ENCODE measurements at regions not wholly inside any gene's neighbourhood (a gene's known extent, or its start where the extent isn't known, plus 50 kb on each side); places are given as distances from the start of the nearest gene placed in this dataset.

GRCh38 chr1:98546319-98546718 is 115.2 kb upstream of the SNX7 start:
- Mint-ChIP-seq H3K36me3 (no peaks in the 10 kb centered on the region), H3K27ac (no peak overlapping the region), H3K27me3 (ENCODE audit: insufficient read depth, low read depth) (no peaks in the 10 kb centered on the region), H3K9me3 (no peaks in the 10 kb centered on the region), H3K4me3 (no peak overlapping the region), H3K4me1 (peaks cover 2% of the 10 kb centered on the region)
- no peak for TF ChIP-seq EZH2 (IDR thresholded peaks at IDR 0.05)
- no peak for TF ChIP-seq EZH2phosphoT487 (IDR thresholded peaks at IDR 0.05)
- TF ChIP-seq CTCF (IDR thresholded peaks at IDR 0.05): no peak
- no peaks in the 10 kb centered on the region for H4K20me1 ChIP-seq (ENCODE audit: low read depth)
- no peaks in the 10 kb centered on the region for H3K36me3 ChIP-seq
- H3K27me3 ChIP-seq: no peaks in the 10 kb centered on the region
- no peak overlapping the region for H3K9ac ChIP-seq
- DNase-seq (ENCODE audit: low spot score): no peak
- H3F3A ChIP-seq (ENCODE audit: low read depth): no peaks in the 10 kb centered on the region
- H3K4me2 ChIP-seq: no peak overlapping the region
- no peak overlapping the region for H3K27ac ChIP-seq
- no peaks in the 10 kb centered on the region for H3K79me2 ChIP-seq (ENCODE audit: low read depth)
- no peaks in the 10 kb centered on the region for H3K9me3 ChIP-seq (ENCODE audit: low read depth)
- H2AFZ ChIP-seq (replicated peaks): no peak overlapping the region
- H3K4me1 ChIP-seq: no peaks in the 10 kb centered on the region
- H3K4me3 ChIP-seq: no peak overlapping the region

GRCh38 chr1:98538106-98538505 is 123.4 kb upstream of the SNX7 start:
- no peak for DNase-seq (ENCODE audit: low spot score)
- H3K27ac ChIP-seq: no peak overlapping the region
- no peaks in the 10 kb centered on the region for H3K9me3 Mint-ChIP-seq
- no peaks in the 10 kb centered on the region for H3K9me3 ChIP-seq (ENCODE audit: low read depth)
- no peaks in the 10 kb centered on the region for H3K27me3 Mint-ChIP-seq (ENCODE audit: insufficient read depth, low read depth)
- H3K36me3 ChIP-seq: no peaks in the 10 kb centered on the region
- no peaks in the 10 kb centered on the region for H3K4me1 Mint-ChIP-seq
- H3K4me3 Mint-ChIP-seq: no peak overlapping the region
- no peaks in the 10 kb centered on the region for H3K4me1 ChIP-seq
- H3K36me3 Mint-ChIP-seq: no peaks in the 10 kb centered on the region
- no peak for TF ChIP-seq EZH2phosphoT487 (IDR thresholded peaks at IDR 0.05)
- TF ChIP-seq EZH2 (IDR thresholded peaks at IDR 0.05): no peak
- no peak for TF ChIP-seq CTCF (IDR thresholded peaks at IDR 0.05)
- no peak overlapping the region for H3K9ac ChIP-seq
- no peaks in the 10 kb centered on the region for H3K27me3 ChIP-seq
- no peak overlapping the region for H3K4me3 ChIP-seq
- H3K27ac Mint-ChIP-seq: no peak overlapping the region
- H3K79me2 ChIP-seq (ENCODE audit: low read depth): no peaks in the 10 kb centered on the region
- no peak overlapping the region for H2AFZ ChIP-seq (replicated peaks)
- no peaks in the 10 kb centered on the region for H3F3A ChIP-seq (ENCODE audit: low read depth)
- no peak overlapping the region for H3K4me2 ChIP-seq
- H4K20me1 ChIP-seq (ENCODE audit: low read depth): no peaks in the 10 kb centered on the region

GRCh38 chr1:98523256-98523655 is 138.3 kb upstream of the SNX7 start:
- no peak for DNase-seq (ENCODE audit: low spot score)
- no peaks in the 10 kb centered on the region for H3K4me1 ChIP-seq
- H3K79me2 ChIP-seq (ENCODE audit: low read depth): no peaks in the 10 kb centered on the region
- no peak overlapping the region for H3K27ac ChIP-seq
- H3K4me1 Mint-ChIP-seq: no peaks in the 10 kb centered on the region
- no peaks in the 10 kb centered on the region for H3F3A ChIP-seq (ENCODE audit: low read depth)
- H3K4me3 ChIP-seq: no peak overlapping the region
- H3K4me2 ChIP-seq: no peak overlapping the region
- peaks cover 19% of the 10 kb centered on the region for H3K9me3 Mint-ChIP-seq
- no peak overlapping the region for H3K9ac ChIP-seq
- H4K20me1 ChIP-seq (ENCODE audit: low read depth): no peaks in the 10 kb centered on the region
- H3K27me3 Mint-ChIP-seq (ENCODE audit: insufficient read depth, low read depth): no peaks in the 10 kb centered on the region
- H3K9me3 ChIP-seq (ENCODE audit: low read depth): no peaks in the 10 kb centered on the region
- TF ChIP-seq CTCF (IDR thresholded peaks at IDR 0.05): no peak
- H3K27me3 ChIP-seq: no peaks in the 10 kb centered on the region
- H3K27ac Mint-ChIP-seq: no peak overlapping the region
- H3K4me3 Mint-ChIP-seq: no peak overlapping the region
- no peaks in the 10 kb centered on the region for H3K36me3 Mint-ChIP-seq
- no peak overlapping the region for H2AFZ ChIP-seq (replicated peaks)
- no peaks in the 10 kb centered on the region for H3K36me3 ChIP-seq

GRCh38 chr1:98516306-98516705 is 145.2 kb upstream of the SNX7 start:
- Histone ChIP-seq H3K27ac (no peak overlapping the region), H4K20me1 (ENCODE audit: low read depth) (no peaks in the 10 kb centered on the region), H3K27me3 (no peaks in the 10 kb centered on the region), H2AFZ (replicated peaks) (no peak overlapping the region), H3K9ac (no peak overlapping the region), H3K4me3 (no peak overlapping the region), H3K36me3 (peaks cover under 1% of the 10 kb centered on the region), H3F3A (ENCODE audit: low read depth) (no peaks in the 10 kb centered on the region), H3K9me3 (ENCODE audit: low read depth) (no peaks in the 10 kb centered on the region), H3K79me2 (ENCODE audit: low read depth) (no peaks in the 10 kb centered on the region), H3K4me2 (no peak overlapping the region), H3K4me1 (no peaks in the 10 kb centered on the region)
- Mint-ChIP-seq H3K4me1 (no peaks in the 10 kb centered on the region), H3K27ac (no peak overlapping the region), H3K4me3 (no peak overlapping the region), H3K9me3 (peaks cover 13% of the 10 kb centered on the region), H3K36me3 (no peaks in the 10 kb centered on the region), H3K27me3 (ENCODE audit: insufficient read depth, low read depth) (peaks cover 6% of the 10 kb centered on the region)
- TF ChIP-seq EZH2phosphoT487 (IDR thresholded peaks at IDR 0.05) (no peak), CTCF (IDR thresholded peaks at IDR 0.05) (no peak), EZH2 (IDR thresholded peaks at IDR 0.05) (no peak)
- DNase-seq (ENCODE audit: low spot score): no peak

All from neural progenitor cell (in vitro differentiated cells).